Astrocyte (in vitro differentiated cells and primary cell): ENCODE measurements at regions not wholly inside any gene's neighbourhood (a gene's known extent, or its start where the extent isn't known, plus 50 kb on each side); places are given as distances from the start of the nearest gene placed in this dataset.

Experiments
- DNase-seq: peaks from one replicate; pipeline ENCODE4 v3.0.0-alpha.2; 2010; ENCODE audit warnings: low read depth
- FAIRE-seq: peaks from 2 replicates; lab custom pipeline; 2011; peaks lifted over from hg19 to GRCh38; lab: Jason Lieb, UNC
- H2AFZ ChIP-seq: 2 replicates; pipeline ENCODE4 v1.6.0; 2012; ENCODE audit warnings: low read depth, low read length, inconsistent platforms
- H3K27ac ChIP-seq: 2 replicates; pipeline ENCODE4 v1.5.1; 2011; ENCODE audit warnings: low read depth, low read length, inconsistent platforms
- H3K27me3 ChIP-seq: 2 replicates; pipeline ENCODE4 v1.6.0; 2011; ENCODE audit warnings: low read length, inconsistent platforms; ENCODE audit not compliant: insufficient read depth
- H3K36me3 ChIP-seq: 2 replicates; pipeline ENCODE4 v1.5.1; 2011; ENCODE audit warnings: low read length, inconsistent platforms; ENCODE audit not compliant: insufficient read depth
- H3K4me1 ChIP-seq: 2 replicates; pipeline ENCODE4 v1.5.1; 2011; ENCODE audit warnings: low read length, inconsistent platforms; ENCODE audit not compliant: insufficient read depth
- H3K4me2 ChIP-seq: 2 replicates; pipeline ENCODE4 v1.6.0; 2012; ENCODE audit warnings: low read length, inconsistent platforms
- H3K4me3 ChIP-seq: 2 replicates; pipeline ENCODE4 v1.5.1; 2011; ENCODE audit warnings: low read depth, mild to moderate bottlenecking, low read length, inconsistent platforms; ENCODE audit not compliant: insufficient read depth
- H3K79me2 ChIP-seq: 2 replicates; pipeline ENCODE4 v1.6.0; 2012; ENCODE audit warnings: mild to moderate bottlenecking, low read length, inconsistent platforms; ENCODE audit not compliant: insufficient read depth
- H3K9ac ChIP-seq: 2 replicates; pipeline ENCODE4 v1.6.0; 2012; ENCODE audit warnings: mild to moderate bottlenecking, low read length, inconsistent platforms
- H3K9me3 ChIP-seq: 2 replicates; pipeline ENCODE4 v1.5.1; 2012; ENCODE audit warnings: low read depth, mild to moderate bottlenecking, low read length, inconsistent platforms; ENCODE audit not compliant: insufficient read depth
- H4K20me1 ChIP-seq: 2 replicates; pipeline ENCODE4 v1.6.0; 2012; ENCODE audit warnings: low read length, inconsistent platforms; ENCODE audit not compliant: insufficient read depth
- H3K27ac Mint-ChIP-seq: one replicate; pipeline ENCODE4 v1.8.0; 2021; ENCODE audit warnings: mild to moderate bottlenecking, mixed read lengths; ENCODE audit not compliant: unreplicated experiment
- H3K27me3 Mint-ChIP-seq: one replicate; pipeline ENCODE4 v1.8.0; 2021; ENCODE audit warnings: low read depth, mixed read lengths; ENCODE audit not compliant: unreplicated experiment
- H3K36me3 Mint-ChIP-seq: one replicate; pipeline ENCODE4 v1.8.0; 2021; ENCODE audit warnings: low read depth, mixed read lengths; ENCODE audit not compliant: unreplicated experiment
- H3K4me1 Mint-ChIP-seq: one replicate; pipeline ENCODE4 v1.8.0; 2021; ENCODE audit warnings: low read depth, mixed read lengths; ENCODE audit not compliant: unreplicated experiment
- H3K4me3 Mint-ChIP-seq: one replicate; pipeline ENCODE4 v1.8.0; 2021; ENCODE audit warnings: mild to moderate bottlenecking, moderate library complexity, mixed read lengths; ENCODE audit not compliant: unreplicated experiment
- H3K9me3 Mint-ChIP-seq: one replicate; pipeline ENCODE4 v1.8.0; 2021; ENCODE audit warnings: mild to moderate bottlenecking, mixed read lengths; ENCODE audit not compliant: unreplicated experiment
- EZH2 ChIP-seq: IDR thresholded peaks from 2 replicates; pipeline ENCODE4 v1.6.1; 2012; ENCODE audit warnings: mild to moderate bottlenecking, low read length, inconsistent platforms; ENCODE audit not compliant: insufficient read depth
- TF ChIP-seq, protein P1 (sequence below): IDR thresholded peaks from 2 replicates; pipeline ENCODE4 v1.5.1; 2011; ENCODE audit warnings: low read depth, mild to moderate bottlenecking, inconsistent platforms, low read length, moderate library complexity; ENCODE audit not compliant: insufficient read depth

DNA sequence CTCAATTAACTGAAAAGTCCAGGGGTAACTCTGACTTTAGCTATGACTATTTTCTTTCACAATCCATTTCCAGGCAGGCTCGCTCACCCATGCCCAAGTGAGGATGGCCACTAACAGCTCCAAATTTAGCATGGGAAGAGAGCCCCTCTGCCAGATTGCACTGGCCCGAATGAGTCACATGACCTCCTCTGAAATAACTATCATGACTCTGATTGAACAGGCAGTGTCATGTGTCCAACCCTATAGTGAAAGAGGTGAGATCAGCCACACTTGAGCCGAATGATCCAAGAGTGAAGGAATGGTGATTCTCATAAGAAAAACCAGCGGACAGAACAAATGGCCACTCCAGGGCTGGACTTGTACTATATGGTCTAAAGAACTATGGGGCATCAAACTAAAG lies 242.3 kb downstream of the NSG2 start:
- Mint-ChIP-seq H3K27ac (no peak overlapping the region), H3K9me3 (no peaks in the 10 kb centered on the region), H3K4me3 (no peak overlapping the region), H3K4me1 (no peaks in the 10 kb centered on the region), H3K27me3 (peaks cover 12% of the 10 kb centered on the region), H3K36me3 (no peaks in the 10 kb centered on the region)
- Histone ChIP-seq H3K9me3 (no peaks in the 10 kb centered on the region), H3K27ac (no peak overlapping the region), H3K36me3 (no peaks in the 10 kb centered on the region), H3K4me1 (no peaks in the 10 kb centered on the region), H3K4me2 (no peak overlapping the region), H3K9ac (no peak overlapping the region), H3K27me3 (no peaks in the 10 kb centered on the region), H3K4me3 (no peak overlapping the region), H2AFZ (no peak overlapping the region), H4K20me1 (no peaks in the 10 kb centered on the region), H3K79me2 (no peaks in the 10 kb centered on the region)
- DNase-seq, result no peak
- TF ChIP-seq, protein P1, sequence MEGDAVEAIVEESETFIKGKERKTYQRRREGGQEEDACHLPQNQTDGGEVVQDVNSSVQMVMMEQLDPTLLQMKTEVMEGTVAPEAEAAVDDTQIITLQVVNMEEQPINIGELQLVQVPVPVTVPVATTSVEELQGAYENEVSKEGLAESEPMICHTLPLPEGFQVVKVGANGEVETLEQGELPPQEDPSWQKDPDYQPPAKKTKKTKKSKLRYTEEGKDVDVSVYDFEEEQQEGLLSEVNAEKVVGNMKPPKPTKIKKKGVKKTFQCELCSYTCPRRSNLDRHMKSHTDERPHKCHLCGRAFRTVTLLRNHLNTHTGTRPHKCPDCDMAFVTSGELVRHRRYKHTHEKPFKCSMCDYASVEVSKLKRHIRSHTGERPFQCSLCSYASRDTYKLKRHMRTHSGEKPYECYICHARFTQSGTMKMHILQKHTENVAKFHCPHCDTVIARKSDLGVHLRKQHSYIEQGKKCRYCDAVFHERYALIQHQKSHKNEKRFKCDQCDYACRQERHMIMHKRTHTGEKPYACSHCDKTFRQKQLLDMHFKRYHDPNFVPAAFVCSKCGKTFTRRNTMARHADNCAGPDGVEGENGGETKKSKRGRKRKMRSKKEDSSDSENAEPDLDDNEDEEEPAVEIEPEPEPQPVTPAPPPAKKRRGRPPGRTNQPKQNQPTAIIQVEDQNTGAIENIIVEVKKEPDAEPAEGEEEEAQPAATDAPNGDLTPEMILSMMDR, result no peak
- TF ChIP-seq EZH2, result no peak
- no peak for FAIRE-seq

DNA sequence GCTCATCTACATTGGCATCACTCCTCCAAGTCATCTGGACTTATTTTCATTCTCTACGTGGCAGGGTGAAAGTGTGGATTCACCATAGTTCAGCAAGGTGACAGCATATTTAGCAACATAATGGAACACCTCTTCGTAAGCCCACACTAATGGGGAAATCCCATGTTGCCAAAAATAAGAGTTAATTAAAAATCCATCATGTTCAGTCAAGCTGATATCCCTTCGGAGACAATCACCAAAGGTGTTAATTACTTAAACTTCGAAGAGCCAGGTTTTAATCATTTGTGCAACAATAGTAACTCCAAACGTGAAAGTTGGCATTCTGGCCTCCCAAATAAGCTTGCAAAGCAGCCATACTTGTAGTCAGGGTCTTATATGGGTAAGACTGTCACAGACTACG lies 242.9 kb downstream of the NSG2 start:
- peaks cover 12% of the 10 kb centered on the region for H3K27me3 Mint-ChIP-seq
- H3K27ac ChIP-seq, result no peak overlapping the region
- no peaks in the 10 kb centered on the region for H3K9me3 ChIP-seq
- TF ChIP-seq, protein P1, result no peak
- no peak for TF ChIP-seq EZH2
- H3K27ac Mint-ChIP-seq, result no peak overlapping the region
- FAIRE-seq (no peak), DNase-seq (no peak)
- no peaks in the 10 kb centered on the region for H4K20me1 ChIP-seq
- no peaks in the 10 kb centered on the region for H3K9me3 Mint-ChIP-seq
- no peak overlapping the region for H2AFZ ChIP-seq
- H3K27me3 ChIP-seq, result no peaks in the 10 kb centered on the region
- no peak overlapping the region for H3K4me3 Mint-ChIP-seq
- no peaks in the 10 kb centered on the region for H3K36me3 ChIP-seq
- no peak overlapping the region for H3K9ac ChIP-seq
- H3K4me1 Mint-ChIP-seq, result no peaks in the 10 kb centered on the region
- no peak overlapping the region for H3K4me3 ChIP-seq
- no peak overlapping the region for H3K4me2 ChIP-seq
- H3K36me3 Mint-ChIP-seq, result no peaks in the 10 kb centered on the region
- H3K4me1 ChIP-seq, result no peaks in the 10 kb centered on the region
- H3K79me2 ChIP-seq, result no peaks in the 10 kb centered on the region

GRCh38 chr5:174291162-174291561 lies 245.7 kb downstream of the NSG2 start:
- H3K79me2 ChIP-seq, result no peaks in the 10 kb centered on the region
- Mint-ChIP-seq H3K4me3 (no peak overlapping the region), H3K36me3 (no peaks in the 10 kb centered on the region), H3K4me1 (no peaks in the 10 kb centered on the region), H3K27me3 (peaks cover 18% of the 10 kb centered on the region), H3K9me3 (no peaks in the 10 kb centered on the region), H3K27ac (no peak overlapping the region)
- FAIRE-seq (no peak), DNase-seq (peak; percentile 30)
- no peak overlapping the region for H3K4me2 ChIP-seq
- H3K9ac ChIP-seq, result no peak overlapping the region
- no peak overlapping the region for H3K4me3 ChIP-seq
- H3K36me3 ChIP-seq, result no peaks in the 10 kb centered on the region
- no peaks in the 10 kb centered on the region for H3K4me1 ChIP-seq
- H4K20me1 ChIP-seq, result no peaks in the 10 kb centered on the region
- H3K27ac ChIP-seq, result no peak overlapping the region
- TF ChIP-seq, protein P1, result no peak
- TF ChIP-seq EZH2, result no peak
- H2AFZ ChIP-seq, result no peak overlapping the region
- H3K9me3 ChIP-seq, result no peaks in the 10 kb centered on the region
- no peaks in the 10 kb centered on the region for H3K27me3 ChIP-seq
